Caki2 (cell line): ENCODE measurements at regions not wholly inside any gene's neighbourhood (a gene's known extent, or its start where the extent isn't known, plus 50 kb on each side); places are given as distances from the start of the nearest gene placed in this dataset.
A peak's percentile ranks its signal among the peaks of the same experiment; 100 is the strongest.

Experiments
- DNase-seq: peaks from one replicate; pipeline ENCODE4 v3.0.0-alpha.2; 2015; ENCODE audit warnings: low read depth
- in situ Hi-C: cut with HindIII; loops from 2 replicates; pipeline ENCODE4 v1.10.0; 2016; ENCODE audit warnings: low sequenced_read_pairs, low pct_unique_long_range_greater_than_20kb, mixed read lengths

DNA sequence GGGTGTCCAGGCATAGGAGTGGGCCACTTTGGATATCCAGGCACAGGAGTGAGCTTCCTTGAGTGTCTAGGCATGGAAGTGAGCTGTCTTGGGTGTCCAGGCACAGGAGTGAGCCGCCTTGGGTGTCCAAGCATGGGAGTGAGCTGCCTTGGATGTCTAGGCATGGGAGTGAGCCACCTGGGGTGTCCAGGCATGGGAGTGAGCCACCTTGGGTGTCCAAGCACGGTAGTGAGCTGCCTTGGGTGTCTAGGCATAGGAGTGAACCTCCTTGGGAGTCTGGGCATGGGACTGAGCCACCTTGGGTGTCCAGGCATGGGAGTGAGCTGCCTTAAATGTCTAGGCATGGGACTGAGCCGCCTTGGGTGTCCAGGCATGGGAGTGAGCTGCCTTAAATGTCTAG is 146.3 kb downstream of the C1orf94 start:
- DNase-seq = no peak
- in situ Hi-C loops = no loop called here

DNA sequence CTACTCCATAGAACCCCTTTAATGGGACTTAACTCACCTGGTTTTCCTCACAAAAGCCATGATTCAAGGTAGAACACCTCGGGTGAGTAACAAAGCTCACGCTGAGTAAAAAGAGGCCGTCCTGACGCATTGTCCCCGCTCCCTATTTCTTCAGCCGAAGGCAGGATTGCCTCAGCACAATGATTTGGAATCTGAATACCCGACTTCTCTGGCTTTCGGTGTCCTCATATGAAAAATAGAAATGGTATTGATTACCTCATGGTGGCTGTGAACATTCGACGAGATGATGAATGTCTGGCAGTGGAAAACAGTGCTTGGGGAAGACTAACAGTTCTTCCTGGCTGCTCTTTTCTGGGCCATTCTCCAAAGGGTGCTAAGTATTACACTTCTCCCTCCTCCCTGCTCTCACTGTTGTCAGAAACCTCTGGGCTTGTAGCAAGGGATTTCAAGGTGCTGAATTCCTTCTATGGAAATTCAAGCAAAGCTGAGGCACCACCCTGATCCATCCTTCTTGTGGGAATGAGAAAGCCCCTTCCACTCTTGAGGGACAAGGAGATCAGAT is 148.3 kb downstream of the C1orf94 start:
- DNase-seq = no peak
- in situ Hi-C loops = no loop called here

DNA sequence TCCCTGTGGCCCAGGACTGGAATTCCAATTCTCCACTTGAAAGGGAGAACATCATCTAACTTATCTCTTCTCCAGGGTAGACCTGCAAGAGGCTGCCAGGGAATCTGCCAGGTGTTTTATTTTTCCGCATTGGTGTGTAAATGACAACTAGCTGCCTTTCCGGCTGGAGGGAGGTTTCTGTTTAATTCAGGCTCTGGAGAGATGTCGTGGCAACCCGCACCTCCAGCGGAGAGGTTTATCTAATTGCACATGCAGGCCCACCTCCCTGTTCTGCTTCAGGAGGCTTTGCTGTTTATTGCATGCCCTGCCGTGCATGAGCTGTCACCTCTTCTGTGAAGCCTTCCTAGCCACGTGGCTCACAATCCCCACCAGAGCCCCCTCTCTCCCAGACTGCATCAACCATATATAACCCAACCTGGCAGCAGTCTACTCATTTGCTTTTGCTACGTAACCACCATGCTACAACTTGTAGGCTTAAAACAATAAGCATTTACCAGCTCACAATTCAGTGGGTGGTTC is 151.6 kb downstream of the C1orf94 start:
- DNase-seq = no peak
- in situ Hi-C loops = no loop called here

DNA sequence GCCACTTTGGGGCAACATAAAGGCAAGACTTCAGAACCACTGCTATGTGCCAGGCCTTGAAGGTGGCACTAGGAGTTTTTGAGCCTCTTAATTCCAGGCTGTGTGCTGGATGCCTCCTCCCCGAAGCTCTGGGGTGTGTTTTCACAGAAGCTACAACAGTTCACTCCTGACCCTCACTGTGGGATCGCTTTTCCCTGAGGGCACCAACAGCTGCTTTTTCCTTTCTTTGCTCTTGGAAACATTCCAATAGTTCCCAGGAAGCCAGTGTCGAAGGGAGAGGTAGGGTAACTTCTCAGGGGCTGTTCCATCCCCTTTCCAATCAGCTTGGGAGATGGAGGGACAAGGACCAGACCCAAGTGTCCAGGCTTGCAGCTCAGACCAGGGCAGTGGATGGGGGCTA is 153.4 kb downstream of the C1orf94 start:
- in situ Hi-C loops = no loop called here
- DNase-seq = no peak

DNA sequence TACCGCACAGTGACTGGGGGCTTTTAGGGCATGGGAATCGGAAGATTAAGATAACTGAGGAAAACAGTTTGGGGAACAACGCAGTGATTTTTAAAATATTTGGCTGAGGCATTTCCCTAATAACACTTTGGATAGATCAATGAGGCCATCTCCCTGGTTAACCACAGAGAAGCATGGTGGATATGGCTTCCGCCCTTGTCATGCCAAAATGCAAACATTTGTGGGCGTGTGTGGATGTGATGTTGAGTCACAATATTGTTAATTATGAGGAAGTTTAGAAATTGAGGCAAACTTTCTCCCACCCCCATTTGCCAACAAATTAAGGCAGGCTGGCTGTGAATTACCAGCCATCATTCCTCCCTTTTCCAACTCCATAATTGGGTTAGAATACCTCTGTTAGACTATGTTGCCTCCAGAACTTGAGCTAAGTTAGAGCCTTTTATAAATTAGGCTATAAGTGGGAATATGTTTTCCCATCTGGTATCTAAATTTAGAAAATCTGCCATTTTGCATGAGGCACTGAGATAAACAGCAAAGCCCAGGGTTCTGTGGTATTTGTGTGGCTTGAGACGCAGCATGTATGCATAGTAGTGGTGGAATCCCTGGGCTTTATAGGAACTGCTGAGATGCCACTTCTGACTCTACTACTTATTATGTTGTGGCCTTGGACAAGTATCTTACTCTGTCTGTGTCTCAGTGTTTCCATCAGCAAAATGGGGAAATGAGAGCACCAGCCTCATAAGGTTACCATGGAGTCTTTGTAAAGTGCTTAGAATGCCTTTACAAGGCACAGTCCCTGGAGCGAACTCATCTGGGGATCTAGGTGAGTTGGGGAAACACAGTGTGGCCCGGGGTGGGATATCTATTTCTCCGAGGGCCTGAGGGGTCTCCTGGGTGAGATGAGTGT is 154.6 kb downstream of the C1orf94 start:
- DNase-seq = no peak
- in situ Hi-C loops = no loop called here

DNA sequence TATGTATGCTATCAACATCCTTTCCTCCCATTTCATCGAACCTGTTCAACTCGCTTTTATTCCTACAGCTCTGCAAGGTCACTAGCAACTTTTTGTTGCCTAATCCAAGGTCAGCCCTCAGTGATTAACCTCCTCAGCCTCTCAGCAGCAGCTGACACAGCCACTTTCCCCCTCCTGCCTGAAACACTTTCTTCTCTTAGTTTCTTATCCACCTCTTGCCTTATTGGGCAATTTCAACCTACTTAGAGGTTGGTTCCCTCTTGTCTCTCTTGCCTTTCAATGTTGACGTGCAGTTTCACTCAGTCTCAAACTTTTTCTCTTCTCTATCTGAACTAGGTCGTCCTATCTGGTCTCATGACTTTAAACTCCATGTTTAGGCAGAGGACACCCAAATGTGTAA is 156.3 kb downstream of the C1orf94 start:
- no peak for DNase-seq
- in situ Hi-C loops = no loop called here

DNA sequence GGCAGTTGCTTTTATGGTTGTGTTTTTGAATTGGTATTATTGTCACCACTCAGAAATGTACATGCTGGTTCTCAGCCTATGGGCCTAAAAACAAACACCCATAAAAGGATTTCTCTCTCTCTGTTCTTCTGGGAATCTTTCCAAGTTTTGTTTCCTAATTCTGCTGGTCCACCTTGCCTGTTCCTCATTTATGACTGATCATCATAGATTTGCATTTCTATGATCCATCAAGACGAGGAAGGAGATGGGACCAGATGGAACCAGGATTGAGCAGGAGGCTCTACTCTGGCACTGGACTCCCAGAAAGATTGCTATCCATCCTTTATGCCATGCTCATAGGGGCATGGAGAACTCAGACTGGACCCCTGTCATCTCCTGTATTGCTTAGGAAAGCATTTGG is 162.2 kb downstream of the C1orf94 start:
- DNase-seq = no peak
- in situ Hi-C loops = no loop called here

DNA sequence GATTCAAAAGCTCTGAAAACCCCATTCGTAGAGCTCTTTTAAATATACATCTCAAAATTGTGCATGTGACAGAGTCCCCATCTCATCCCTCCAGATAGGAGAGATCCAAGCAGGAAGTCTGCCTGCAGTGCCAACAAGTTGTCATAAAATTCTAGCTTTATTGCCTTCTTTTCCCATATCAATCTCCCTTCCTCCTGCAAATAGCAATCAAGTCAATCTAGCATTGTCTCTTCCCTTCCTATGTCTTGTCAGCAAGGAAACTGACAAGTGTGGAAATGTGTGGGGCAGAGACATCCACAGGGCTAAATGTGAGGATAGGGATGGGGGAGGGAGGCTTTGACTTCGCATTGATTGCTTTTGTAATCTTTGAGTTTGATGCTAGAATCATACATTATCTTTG is 165.2 kb downstream of the C1orf94 start:
- in situ Hi-C loops = no loop called here

DNA sequence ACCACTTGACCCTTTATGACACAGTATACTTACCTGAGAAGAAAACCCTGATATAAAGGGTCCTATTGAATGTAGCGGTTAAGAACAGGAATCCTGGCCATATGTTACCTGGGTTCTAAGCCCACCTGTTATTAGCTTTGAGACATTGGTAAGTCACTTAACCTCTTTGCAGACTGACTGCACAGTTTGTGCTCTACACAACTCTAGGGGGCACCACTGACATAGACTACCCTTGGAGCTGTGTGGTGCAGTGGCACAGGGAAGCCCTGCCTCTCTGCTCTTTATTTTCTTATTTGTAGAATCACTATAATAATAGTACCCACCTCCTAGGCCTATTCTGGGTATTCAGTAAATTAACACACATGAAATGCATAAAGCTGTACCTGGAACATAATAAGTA is 165.6 kb downstream of the C1orf94 start:
- in situ Hi-C loops = no loop called here

More for the DNA sequence above, 165.2 kb downstream of the C1orf94 start:
- no peak for DNase-seq

DNA sequence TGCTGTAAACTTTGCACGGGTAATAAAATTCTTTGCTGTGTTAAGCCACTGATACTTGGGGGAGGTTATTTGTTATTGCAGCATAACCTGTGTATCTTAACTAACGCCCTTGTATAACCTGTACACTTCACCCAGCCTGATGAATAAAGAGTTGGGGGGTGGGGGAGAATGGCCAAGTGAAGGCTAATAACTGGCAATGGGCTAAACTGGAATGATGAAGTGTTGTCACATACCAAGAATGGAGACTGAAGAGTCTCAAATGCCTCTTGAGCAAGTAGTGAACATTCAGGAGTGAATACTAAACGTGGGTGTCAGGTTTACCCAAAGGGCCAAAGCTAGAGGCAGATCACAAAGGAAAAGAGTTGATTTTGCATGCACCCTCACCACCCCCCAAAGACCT is 169.4 kb downstream of the C1orf94 start:
- no peak for DNase-seq
- in situ Hi-C loops = no loop called here

More for the DNA sequence above, 165.6 kb downstream of the C1orf94 start:
- DNase-seq = no peak

DNA sequence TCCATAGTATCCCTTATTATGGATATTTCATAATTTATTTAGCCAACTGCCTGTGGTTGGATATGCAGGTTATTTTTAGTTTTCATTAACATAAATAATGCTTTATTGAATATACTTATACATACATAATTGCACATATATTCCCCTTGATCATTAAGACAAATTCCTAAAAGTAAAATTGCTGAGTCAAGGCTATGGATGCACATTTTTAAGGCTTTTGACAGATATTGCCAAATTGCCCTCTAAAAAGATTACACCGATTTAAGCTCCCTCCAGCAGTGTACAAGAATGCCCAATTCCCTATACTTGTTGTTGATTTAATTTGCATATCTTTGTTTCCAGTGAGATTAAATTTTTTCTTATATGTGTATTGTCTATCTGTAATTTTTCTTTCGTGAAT is 176.7 kb downstream of the C1orf94 start:
- no peak for DNase-seq
- in situ Hi-C loops = no loop called here

DNA sequence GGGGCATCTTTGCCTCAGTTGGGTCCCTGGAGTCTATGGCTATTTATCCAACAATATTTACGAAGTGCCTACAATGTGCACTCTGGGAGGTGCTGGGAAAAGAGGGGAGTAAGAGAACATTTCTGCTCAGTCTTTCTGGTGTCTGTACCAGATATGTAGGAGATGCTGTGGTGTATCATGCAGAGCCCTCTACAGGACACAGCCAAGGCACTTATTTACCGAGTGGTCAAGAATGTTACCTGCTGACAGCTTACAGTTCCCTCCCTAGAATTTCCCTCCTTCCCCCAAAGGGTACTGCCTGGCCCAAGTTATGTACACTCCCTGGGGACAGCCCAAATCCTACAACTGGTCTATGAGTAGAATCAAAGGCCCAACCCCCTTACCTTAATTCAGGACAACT is 177.7 kb downstream of the C1orf94 start:
- in situ Hi-C loops = no loop called here
- no peak for DNase-seq

DNA sequence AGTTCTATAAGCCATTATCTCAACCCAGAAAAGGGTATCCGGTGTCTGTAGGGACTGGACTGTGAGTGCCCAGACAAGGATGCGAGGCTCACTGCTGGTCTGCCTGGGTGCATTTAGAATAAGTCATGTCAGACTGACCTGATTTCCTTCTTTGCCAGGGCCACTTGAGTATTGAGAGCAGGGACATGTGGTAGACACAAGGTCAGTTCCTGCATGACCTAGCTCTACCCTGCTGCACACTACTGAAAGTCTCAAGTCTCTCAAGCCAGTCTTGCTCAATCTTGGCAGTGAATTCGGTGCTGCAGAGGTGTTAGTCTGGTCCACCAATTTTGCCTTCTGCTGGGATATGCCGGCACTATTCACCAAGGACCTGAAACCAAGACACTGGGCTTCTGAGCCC is 180.1 kb downstream of the C1orf94 start:
- in situ Hi-C loops = no loop called here
- DNase-seq = no peak

DNA sequence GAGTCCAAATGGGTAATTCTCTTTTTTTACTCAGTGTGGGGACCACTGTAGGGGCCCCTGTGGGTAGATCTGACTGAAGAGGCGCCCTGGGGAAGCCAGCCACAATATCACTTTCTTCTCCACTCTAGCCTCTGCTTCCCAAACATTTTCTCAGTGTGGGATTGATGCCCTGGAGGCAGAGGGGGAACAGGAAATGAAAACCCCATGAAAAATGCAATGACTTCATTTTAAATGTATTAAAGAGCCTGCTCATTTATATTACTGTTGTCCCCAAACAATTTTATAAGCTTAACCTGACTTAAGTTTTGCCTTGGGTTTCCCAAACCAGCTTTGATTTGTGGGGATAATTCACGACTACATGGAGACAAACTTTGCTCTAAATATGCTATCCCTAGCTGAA is 181.9 kb downstream of the C1orf94 start:
- in situ Hi-C loops = no loop called here
- no peak for DNase-seq

DNA sequence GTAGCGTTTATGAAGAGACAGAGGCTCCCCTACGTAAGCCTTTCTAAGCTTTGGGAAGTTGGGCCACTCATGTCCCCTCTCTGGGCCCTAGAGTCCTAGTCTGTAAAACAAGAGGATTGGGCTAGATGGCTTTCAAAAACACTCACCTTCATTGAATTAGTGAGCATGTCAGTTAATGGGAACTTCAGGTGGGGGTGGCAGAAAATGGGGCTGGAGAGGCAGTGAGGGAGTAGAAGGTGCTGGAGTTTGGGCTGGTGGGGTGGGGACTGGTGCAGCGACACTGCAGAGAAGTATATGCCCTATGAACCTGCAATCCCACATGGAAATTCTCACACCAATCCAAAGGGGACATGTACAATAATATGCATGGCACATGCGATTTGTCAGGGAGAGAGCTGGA is 182.7 kb downstream of the C1orf94 start:
- in situ Hi-C loops = no loop called here
- no peak for DNase-seq

DNA sequence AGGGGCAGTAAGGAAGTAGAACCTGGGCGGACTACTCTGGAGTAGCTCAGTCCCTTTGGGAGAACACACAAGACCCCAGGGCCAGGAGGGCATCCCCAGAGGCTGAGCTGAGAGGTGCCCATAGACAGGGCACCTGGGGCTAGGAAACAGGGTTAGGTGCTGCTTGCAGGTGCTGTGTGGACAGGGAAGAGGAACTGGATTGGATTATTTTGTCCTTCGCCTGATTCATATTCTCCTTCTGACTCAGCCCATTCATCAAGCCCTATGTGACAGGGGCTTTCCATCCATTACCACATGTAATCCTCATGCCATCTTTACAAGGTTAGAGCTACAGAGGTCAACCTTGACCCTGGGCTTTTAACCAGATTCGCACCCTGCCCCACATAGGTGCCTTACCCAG is 183.9 kb downstream of the C1orf94 start:
- in situ Hi-C loops = no loop called here

DNA sequence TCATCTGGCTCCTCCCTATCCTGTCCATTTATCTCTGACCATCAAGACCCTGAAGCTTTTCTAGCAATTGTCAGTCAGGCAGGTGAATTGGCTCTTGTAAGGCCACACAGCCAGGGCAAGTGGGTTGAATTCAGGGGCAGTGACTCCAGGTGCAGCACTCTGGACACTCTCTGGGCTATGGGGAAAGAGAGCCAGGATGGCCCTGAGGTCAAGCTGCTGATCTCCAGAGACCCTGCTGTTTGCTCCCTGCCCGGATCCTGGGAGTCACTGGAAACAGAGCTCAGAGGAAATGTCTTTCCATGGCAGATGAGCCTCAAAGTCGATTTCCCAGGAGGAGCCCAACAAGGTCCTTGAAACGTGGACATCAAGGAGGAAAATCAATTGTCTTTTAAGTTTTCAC is 184.4 kb downstream of the C1orf94 start:
- no peak for DNase-seq
- in situ Hi-C loops = no loop called here

More for the DNA sequence above, 183.9 kb downstream of the C1orf94 start:
- peak; percentile 21 for DNase-seq

DNA sequence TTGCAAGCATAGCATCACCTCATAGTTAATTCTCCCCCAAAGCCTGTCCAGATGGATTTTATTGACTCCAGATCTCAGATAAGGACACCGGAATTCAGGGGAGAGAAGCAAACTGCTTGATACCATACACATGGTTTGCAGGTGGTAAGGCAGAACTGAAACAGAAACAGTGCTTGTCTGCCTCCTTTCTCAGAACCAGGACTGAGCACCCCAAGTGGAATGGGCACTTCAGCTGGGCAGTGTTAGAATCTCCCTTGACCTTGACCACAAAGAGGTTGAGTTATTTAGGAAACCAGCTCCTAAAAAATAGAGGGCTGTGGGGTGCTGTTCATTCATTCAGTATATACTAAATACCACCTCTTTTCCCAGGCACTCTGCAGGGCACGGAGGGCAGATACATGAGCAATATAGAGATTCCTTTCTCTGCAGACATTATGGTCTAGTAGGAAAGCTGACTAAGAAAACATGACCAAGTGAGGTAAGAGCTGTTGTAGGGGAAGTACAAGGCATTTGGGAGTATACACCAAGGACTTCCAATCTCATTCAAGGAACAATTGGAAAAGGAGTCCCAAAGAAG is 185.2 kb downstream of the C1orf94 start:
- no peak for DNase-seq
- in situ Hi-C loops = no loop called here

DNA sequence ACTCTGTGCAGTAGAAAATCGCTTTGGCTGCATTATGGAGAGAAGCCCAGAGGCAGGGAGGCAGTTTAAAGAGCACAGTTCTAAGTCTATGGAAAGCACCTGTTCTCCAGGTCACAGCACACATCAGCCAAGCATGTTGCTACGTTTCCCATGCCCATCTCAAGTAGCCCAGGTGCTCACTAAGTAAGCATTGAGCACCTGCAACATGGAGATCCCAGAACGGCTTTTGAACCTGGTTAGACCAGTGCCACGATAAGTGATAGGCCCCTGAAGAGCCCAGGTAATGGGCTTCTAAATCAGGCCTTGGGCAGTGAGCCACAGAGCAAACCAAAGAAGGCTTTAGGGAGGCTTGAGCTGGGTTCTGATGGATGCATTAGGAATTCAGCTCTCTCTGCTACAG is 186.2 kb downstream of the C1orf94 start:
- in situ Hi-C loops = no loop called here
- no peak for DNase-seq
